Endometrium (tissue), 2 donors: ENCODE measurements at regions not wholly inside any gene's neighbourhood (a gene's known extent, or its start where the extent isn't known, plus 50 kb on each side); places are given as distances from the start of the nearest gene placed in this dataset.
"Not testable (repeated sequence)": the region's sequence is repeated elsewhere in the genome, so short reads cannot be mapped to it uniquely, and the experiment has no call there.

Source experiments
- FAIRE-seq: peaks from 2 replicates; lab custom pipeline; 2012; peaks lifted over from hg19 to GRCh38; lab: Jason Lieb, UNC
- donor health status: control.
- donor health status: control.

DNA sequence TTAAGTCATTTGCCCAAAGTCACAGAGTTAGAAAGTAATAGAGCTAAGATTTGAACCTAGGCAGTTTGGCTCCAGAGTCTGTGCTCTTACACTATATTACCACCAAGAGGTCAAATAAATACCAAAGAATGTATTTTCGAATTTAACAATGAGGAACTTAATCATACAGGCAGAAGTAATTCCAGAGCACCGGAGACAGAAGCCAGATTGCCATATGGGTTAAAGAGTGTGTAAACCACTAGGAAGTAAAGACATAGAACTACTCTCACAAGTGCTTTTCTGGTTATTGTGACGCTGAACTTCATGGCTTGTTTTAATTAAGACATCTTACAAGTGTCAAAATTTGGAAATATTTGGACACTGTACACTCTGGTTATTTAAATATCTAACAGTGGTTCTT, 114.5 kb upstream of the NBPF19 start:
- FAIRE-seq = not testable (repeated sequence)

DNA sequence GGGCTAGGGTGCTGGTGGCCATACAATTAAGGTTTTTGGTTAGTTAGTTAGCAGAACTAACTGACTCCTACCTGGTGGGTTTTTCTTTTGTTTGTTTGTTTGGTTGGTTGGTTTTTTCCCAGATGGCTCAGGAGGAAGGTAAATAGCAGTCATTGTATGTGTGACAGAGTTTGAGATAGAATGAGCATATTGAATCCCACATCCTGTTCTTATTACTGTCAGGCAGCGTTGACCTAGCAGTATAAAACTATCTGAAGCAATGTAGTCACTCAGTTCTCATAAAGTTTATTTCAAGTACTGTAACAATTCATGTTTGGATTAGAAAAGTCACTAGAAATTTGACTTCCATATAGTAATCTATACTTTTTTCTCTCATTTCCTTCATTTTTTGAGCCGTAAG, 113.5 kb upstream of the NBPF19 start:
- FAIRE-seq = not testable (repeated sequence)

DNA sequence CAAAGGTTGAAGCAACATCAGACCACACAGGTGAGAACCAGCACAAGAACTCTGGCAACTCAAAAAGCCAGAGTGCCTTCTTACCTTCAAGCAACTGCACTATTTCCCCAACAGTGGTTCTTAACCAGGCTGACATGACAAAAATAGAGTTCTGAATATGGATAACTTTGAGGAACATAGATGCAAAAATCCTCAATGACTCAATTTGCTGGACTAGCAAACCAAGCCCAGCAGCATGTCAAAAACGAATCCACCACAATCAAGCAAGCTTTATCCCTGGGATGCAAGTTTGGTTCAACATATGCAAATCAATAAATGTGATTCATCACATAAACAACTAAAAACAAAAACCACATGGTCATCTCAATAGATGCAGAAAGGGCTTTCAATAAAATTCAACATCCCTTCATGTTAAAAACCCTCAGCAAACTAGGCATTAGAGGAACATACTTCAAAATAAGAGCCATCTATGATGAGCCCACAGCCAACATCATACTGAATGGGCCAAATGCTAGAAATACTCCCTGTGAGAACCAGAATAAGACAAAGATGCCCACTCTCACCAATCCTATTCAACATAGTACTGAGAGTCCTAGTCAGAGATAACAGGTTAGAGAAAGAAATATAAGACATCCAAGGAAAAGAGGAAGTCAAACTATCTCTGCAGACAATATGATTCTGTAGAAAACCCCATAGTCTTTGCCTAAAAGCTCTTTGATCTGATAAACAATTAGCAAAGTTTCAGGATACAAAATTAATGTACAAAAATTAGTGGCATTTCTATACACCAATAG, 110.5 kb upstream of the NBPF19 start:
- not testable (repeated sequence) for FAIRE-seq

DNA sequence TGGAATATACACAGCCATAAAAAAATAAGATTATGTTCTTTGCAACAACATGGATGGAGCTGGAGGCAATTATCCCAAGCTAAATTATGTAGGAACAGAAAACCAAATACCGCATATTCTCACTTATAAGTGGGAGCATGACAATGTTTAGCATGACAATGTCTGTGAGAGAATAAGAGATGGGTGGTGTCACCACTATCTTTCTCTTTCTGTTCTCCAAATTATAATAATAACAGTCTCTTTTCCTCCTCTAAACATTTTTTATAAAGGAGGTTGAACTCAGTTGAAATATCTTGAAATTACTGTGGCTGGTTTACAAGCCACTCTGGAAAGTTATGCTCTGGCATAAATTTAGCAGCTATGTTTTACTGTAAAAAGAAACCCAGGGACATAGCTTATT, 108.4 kb upstream of the NBPF19 start:
- not testable (repeated sequence) for FAIRE-seq

DNA sequence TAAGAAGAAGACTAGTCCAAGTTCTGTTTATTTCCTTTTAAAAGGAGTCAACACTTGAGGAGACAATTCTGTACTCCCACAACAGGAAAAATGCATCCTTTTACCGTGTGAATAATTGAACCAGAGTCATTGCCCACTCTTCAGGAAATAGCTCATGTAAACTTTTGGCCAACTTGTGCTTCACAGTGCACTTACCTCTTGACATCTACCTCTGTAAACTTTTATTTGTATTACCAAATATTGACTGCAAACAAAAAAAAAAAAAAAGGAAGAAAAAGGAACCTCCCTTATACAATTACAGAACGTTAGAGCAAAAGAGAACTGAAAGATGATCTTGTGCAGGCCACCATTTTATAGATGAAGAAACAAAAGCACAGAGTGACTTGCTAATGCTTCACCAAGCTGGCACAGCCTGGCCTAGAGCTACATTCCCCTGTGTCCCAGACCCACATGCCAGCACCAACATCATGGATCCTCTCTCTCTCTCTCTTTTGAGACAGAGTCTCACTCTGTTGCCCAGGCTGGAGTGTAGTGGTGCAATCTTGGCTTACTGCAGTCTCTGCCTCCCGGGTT, 107.3 kb upstream of the NBPF19 start:
- FAIRE-seq = not testable (repeated sequence)

DNA sequence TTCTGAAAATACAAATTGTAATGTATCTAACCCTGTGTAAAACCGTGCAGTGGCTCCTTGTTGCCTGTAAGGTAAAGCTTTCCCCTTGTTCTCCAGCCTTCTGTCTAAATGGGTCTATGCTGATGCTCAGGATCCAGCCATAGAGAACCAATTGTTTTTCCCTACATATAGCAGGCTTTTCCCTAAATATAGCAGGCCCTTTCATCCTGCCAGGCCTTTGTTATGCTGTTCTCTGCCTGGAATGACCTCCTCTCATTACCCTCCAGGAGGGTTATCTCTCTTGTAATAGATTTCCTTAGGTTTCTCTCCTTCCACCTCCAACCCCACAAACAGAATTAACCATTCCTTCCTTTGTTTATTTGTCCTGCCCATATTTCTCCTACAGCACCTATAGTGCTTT, 106.5 kb upstream of the NBPF19 start:
- not testable (repeated sequence) for FAIRE-seq

DNA sequence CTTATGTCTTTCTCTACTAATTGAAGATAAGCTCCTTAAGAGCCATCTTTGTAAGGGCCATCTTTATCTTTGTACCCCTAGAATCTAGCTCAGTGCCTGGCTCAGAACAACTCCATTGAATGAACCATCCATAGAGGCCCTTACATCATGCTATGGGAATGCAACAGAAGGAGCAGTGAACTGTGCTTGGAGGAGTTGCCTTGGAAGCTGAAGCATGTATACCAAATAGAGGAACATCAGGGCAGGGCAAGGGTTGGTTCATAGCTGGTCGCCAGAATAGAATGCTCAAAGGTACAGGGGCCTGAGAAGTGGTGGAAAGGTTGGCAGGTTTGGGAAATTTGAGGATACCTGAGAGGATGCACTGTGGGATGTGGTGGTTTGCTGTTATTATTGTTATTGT, 105.8 kb upstream of the NBPF19 start:
- not testable (repeated sequence) for FAIRE-seq

DNA sequence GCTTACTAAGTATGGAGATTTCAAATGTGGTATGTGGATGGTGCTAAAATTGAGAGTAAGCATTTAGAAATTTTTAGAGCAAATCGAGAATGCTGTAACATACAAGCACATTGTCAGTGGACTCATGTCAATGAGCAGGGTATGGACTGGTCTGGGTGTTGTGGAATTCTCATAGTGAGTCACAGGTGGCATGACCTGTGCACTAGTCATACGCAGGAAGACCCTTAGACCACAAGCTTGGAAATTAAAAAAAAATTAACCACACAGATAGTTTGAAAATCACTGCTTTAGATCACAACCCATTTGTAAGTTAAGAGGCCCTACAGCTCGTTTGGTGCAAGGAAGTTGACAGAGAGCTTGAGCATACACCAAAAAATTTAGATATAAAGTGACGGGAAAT, 102.9 kb upstream of the NBPF19 start:
- not testable (repeated sequence) for FAIRE-seq

DNA sequence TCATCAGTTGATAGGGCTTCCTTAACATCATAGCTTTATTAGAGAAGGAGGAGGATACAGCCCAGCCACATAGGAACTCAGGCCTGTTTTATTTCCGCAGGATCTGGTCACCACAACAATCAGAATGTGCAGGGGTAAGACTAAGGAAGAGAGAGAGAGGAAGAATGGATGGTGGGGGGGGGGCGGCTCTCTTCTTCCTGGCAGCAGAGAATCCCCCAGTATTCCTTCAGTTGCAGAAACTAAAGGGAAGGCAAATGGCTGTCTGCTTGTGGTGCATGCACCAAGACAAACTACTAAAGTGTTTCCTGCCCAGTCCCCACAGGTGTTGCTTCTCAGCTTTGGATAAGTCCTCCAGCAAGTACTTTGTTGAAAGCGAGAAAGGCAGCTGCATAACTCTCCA, 96.4 kb upstream of the NBPF19 start:
- FAIRE-seq = not testable (repeated sequence)

DNA sequence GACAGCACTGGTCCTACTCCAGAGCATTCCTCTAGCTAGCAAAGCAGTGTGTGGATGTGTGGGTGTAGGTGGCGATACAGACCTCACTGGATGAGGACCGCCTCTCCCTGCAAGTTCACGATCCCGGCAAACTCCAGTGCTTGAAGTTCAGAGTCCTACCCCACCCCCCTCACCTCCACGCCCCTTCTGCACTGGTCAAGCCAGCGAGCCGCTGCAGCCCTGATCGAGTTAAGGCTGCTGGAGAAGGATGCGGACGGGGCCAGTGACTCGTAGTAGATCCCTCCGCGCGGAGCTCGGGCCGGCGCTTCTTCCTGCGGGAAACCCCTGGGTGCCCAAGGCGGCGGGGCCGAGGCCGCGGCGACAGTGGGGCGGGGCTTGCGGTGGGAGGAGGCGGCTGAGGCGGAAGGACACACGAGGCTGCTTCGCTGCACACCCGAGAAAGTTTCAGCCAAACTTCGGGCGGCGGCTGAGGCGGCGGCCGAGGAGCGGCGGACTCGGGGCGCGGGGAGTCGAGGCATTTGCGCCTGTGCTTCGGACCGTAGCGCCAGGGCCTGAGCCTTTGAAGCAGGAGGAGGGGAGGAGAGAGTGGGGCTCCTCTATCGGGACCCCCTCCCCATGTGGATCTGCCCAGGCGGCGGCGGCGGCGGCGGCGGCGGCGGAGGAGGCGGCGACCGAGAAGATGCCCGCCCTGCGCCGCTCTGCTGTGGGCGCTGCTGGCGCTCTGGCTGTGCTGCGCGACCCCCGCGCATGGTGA, 84.5 kb upstream of the NBPF19 start:
- not testable (repeated sequence) for FAIRE-seq

DNA sequence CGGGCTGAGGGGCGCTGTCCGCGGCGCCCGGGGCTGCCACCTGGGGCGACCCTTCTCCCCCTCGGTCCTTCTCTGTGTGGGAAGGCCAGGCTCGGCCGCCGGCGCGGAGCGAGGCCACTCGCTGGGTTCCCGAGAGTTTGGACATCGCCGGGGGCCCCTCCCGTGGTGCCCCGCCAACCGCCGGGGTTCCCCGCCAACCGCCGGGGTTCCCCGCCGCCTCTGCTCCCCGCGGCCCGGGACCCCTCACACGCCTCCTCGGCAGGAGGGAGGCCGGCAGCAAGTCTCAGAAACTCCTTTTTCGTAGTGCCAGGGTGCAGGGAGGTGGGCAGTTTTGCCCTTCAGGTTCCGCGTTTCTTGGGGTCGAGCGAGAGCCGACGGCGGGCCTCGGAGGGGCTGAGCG, 83.9 kb upstream of the NBPF19 start:
- FAIRE-seq = not testable (repeated sequence)

DNA sequence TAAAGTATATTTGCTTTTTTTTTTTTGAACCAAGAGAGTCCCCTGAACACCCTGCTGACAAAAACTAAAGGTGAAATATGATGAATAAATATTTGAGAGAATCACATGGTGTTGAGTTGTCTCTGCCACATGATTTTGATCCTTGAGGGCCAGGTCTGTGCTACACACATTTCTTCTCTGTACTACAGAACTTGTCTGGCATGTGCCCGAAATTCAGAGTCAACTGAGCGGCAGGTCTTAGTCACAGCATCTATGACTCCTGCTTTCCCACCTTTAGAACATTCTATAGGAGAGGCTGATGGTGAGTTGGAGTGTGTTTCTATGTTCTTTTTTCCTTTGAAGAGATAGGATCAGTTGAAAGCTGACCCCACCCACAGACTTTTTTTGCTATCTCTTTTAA, 79.0 kb upstream of the NBPF19 start:
- not testable (repeated sequence) for FAIRE-seq

DNA sequence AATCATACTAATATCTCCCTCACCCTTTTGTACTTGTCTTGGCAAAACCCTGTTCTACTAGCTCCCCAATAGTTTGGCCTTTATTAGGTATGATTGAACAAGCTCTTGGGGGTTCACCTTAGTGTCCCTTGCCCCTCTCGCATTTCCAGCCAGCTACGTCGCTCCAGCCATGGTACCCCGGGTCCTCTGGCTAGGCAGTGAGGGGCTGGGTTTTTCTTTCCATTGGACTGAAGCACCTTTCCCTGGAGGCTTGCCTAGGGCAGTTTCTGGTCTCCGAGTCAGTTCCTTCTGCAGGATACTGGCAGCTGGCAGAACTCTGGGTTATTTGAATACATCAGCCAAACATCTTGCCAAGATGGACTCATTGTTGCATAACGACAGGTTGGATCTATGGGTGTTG, 76.3 kb upstream of the NBPF19 start:
- FAIRE-seq = not testable (repeated sequence)

DNA sequence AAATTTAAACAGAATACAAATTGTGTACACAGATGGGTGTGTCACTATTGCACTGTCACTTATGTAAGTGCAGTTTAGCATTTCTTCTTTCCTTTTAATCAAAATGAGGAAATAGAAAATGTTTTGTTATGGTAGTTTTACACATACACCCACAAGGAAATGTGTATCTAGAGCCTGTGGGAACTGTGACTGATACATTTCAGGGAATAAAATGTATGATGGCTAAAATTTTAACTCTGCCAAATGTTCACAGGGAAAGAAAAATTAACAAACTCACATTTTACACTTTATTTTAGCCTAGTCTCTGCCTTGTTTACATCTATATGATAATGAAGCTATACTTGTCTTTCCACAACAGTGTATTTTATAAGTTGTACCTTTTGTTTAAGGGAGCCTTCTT, 66.4 kb upstream of the NBPF19 start:
- not testable (repeated sequence) for FAIRE-seq

DNA sequence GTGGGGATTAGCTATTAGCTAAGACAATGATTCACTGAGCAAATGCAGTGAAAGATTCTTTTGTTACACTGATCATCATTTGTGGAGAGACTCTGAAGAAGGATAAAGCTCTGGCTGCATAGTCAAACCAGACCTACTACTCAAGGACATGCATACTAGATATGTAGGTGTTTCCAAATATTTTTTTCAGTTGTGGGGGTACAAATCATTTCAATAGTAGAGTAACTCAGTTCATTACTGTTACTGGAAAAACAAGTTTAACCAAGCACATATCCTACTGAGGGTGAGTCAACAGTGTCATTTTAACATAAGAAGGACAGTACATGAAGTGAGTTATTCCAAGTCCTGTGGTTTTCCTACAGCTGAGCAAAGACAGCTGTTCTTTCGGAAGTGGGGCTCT, 59.5 kb upstream of the NBPF19 start:
- FAIRE-seq = not testable (repeated sequence)

DNA sequence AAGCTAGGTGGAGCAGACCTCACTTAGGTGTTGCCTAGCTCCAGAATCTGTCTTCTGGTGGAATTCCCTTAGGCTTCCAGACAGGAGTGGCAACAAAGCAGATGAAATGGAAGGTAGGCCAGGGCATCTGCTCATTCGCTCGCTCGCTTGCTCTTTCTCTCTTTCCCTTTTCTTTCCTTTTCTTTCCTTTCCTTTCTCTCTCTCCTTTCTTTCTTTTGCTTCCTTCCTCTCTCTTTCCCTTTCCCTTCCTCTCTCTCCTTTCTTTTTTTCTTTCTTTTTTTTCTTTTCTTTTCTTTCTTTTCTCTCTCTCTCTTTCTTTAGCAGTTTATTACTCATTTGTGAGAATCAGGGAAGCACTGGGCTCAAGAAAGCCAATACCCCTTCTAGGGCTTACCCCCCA, 56.1 kb upstream of the NBPF19 start:
- FAIRE-seq = not testable (repeated sequence)

DNA sequence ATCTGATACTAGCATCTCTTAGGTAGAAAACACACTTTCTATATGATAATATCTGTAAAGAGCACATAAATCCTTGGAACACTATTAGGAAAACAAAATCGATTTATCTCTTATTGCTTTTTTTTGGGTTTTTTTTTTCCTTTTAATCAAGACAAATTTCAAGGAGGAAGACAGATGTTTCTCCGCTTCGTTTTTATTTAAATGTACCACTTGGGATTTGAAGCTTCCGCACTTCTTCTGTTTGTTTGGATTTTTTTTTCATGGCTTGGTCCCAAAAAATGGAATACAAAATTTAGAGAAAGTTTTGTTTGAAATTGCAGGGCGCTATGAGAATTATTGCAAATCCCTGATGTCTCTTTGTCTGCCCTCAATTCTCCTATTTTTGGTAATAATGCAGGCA, 51.7 kb upstream of the NBPF19 start:
- FAIRE-seq = not testable (repeated sequence)
